ENCODE measurements at regions not wholly inside any gene's neighbourhood (a gene's known extent, or its start where the extent isn't known, plus 50 kb on each side); places are given as distances from the start of the nearest gene placed in this dataset.

DNA sequence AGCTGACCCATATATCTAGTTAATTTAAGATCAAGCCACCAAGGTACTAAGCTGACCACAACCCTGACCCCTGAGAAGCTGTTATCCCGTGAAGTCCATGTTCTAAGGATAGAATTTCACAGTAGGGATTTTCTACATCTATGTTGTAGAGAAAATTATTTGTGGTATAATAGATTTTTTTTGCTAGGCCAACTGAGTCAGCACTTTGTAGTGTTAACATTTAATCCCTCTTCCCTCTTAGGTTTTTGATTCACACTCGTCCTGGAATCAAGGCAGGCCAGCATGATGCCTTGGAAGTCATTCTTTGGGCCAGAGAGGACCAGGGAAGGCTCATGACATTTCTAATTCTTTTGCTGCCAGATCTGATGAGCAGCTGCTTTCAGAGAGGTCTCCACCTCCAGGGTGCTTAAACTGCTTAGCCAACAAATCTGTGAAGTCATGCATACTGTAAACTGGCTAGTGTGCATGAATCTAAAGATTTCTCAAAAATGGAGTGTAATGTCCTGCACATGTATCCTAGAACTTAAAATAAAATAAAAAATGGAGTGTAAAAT lies 102.5 kb downstream of the RBM43 start:
- no peak for DNase-seq (ENCODE audit: low read depth)
- TF ChIP-seq, protein P1, sequence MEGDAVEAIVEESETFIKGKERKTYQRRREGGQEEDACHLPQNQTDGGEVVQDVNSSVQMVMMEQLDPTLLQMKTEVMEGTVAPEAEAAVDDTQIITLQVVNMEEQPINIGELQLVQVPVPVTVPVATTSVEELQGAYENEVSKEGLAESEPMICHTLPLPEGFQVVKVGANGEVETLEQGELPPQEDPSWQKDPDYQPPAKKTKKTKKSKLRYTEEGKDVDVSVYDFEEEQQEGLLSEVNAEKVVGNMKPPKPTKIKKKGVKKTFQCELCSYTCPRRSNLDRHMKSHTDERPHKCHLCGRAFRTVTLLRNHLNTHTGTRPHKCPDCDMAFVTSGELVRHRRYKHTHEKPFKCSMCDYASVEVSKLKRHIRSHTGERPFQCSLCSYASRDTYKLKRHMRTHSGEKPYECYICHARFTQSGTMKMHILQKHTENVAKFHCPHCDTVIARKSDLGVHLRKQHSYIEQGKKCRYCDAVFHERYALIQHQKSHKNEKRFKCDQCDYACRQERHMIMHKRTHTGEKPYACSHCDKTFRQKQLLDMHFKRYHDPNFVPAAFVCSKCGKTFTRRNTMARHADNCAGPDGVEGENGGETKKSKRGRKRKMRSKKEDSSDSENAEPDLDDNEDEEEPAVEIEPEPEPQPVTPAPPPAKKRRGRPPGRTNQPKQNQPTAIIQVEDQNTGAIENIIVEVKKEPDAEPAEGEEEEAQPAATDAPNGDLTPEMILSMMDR (IDR thresholded peaks at IDR 0.05; ENCODE audit: low read depth, low read length, missing control alignments): no peak
- H3K4me3 ChIP-seq (ENCODE audit: low read depth, low read length): no peak overlapping the region

DNA sequence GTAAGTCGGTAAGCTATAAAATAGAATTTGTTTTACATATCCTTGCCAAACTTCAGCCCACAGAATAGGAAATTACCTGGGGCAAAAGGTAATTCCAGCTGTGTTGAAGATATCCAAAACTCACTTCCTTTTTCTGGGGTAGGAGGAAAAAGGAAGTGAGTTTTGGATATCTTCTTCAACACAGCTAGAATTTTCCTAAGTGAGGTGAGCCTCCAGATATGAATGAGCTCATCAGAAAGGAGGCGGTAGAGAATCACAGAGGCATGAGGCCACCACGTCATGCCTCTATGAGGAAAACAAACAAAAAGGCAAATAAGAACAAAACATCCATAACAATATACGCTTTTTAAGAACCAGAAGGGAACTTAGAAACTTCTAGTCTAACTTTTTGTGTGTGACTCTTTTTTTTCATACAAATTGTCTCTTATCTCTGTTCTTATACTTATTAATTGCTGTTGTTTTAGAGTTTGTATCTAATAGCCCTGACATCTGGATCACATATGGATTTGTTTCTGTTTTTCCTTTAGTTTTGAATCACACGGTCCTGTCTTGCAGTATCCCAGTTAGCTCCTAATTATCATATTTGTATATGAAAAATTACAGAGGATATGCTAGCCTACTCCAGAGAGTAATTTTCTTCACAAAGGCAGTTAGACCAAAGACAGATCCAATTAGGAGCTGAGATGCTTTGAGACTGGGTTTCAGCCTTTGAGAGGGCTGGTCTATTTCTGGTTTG lies 104.5 kb downstream of the RBM43 start:
- TF ChIP-seq, protein P1 (IDR thresholded peaks at IDR 0.05; ENCODE audit: low read depth, low read length, missing control alignments): no peak
- no peak overlapping the region for H3K4me3 ChIP-seq (ENCODE audit: low read depth, low read length)

DNA sequence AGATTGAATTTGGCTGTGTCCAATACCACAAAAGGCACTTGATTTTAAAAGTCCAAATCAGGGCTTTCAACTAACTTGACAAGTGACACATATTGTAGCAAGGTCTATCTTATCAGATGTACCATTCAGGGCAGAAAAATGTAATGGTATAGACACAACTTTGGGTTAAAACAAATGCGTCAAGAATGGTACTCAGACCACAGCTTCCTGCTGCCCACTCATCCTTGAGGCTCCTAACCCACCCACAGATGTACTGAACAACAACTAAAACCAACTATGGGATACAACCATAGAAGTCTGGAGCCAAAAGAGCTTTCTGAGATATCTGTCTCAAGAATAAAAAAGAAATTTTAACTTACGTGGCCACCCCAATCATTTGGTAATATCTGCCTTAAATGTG lies 105.2 kb downstream of the RBM43 start:
- TF ChIP-seq, protein P1 (IDR thresholded peaks at IDR 0.05; ENCODE audit: low read depth, low read length, missing control alignments): no peak
- no peak for DNase-seq (ENCODE audit: low read depth)
- no peak overlapping the region for H3K4me3 ChIP-seq (ENCODE audit: low read depth, low read length)

More for the DNA sequence above, 104.5 kb downstream of the RBM43 start:
- DNase-seq (ENCODE audit: low read depth): no peak

DNA sequence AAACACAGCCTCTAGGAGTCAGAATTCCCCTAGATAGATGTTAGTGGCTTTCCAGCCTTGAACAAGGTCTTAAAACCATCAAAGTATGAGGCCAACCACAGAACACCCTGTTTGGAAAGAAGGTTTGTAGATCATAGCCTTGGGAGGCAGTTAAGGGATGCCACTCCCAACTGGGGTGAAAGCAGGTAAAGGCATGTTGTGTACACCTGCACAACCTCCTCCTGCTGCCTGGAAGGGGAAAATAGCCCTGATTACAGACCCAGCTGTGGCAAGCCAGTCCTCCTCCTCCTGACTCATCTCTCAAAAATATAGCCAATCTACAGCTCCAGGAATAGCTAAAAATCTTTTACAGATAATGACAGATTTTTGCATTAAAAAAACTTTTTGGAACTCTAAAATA lies 108.1 kb downstream of the RBM43 start:
- H3K4me3 ChIP-seq (ENCODE audit: low read depth, low read length): no peak overlapping the region
- TF ChIP-seq, protein P1 (IDR thresholded peaks at IDR 0.05; ENCODE audit: low read depth, low read length, missing control alignments): no peak
- DNase-seq (ENCODE audit: low read depth): no peak

DNA sequence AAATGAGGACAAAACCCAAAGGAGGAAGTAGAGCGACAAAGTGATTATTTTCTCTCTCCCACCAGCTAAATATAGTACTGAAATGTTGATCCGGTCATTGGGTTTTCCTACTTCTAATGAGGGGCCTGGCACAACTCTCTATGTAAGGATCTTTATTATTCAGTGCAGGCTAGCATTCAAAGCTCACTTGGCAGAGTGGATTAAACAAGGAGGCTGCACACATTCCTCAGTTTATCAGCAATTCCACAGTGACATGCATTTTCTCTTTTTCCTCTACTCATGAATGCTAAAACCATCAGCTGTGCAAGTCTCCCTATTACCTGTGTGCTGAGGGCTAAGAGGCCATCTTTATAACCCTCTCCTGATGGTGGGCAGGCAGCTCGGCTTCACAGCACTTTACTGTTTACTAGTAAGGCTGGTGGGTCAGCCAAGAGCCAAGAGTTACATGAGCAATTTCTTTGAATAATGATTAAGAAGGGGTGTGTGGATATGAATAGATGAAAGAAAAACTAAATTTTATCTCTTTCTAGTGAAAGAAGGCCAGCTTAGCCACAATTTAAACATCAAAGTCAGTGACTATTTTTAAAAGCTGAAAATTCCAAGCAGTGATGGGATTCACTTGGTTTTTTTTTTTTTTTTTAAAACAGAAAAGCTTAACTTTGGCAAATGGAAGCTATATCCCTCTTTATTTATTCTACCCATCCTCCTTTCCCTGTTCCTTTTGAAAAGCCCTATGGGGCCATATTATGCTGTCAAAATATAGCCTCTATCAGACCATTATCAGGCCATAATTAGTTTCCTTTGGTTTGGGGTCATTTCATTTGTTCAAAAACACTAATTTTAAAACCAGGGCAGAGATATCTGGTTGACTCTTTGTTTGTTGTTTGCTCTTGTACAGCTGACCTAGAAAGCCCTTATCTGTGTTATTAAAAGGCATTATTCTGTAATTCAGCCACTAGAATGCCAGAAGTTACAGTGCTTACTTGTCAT lies 111.0 kb downstream of the RBM43 start:
- no peak for DNase-seq (ENCODE audit: low read depth)
- TF ChIP-seq, protein P1 (IDR thresholded peaks at IDR 0.05; ENCODE audit: low read depth, low read length, missing control alignments): no peak
- no peak overlapping the region for H3K4me3 ChIP-seq (ENCODE audit: low read depth, low read length)

DNA sequence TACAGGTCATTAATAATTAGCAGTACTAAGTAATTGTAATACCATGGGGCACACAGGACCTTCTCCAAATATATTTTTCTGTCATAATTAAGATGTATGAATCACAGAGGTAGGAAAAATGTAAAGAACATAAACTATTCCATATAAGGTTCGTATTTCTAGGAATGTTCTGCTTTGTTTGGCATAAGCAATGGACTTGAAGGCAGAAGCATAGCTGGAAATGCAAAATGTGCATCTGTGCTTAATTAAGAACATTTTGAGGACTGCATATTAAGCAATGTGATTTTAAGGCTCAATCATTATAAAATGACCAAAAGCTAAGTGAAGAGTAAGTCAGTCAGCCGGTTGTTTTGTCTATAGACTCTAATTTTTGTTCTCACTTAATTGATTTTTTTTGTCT lies 123.2 kb downstream of the RBM43 start:
- TF ChIP-seq, protein P1 (IDR thresholded peaks at IDR 0.05; ENCODE audit: low read depth, low read length, missing control alignments): no peak
- no peak overlapping the region for H3K4me3 ChIP-seq (ENCODE audit: low read depth, low read length)
- no peak for DNase-seq (ENCODE audit: low read depth)

Data from GM12864 (cell line).